Glutamatergic neuron (in vitro differentiated cells): ENCODE measurements at regions not wholly inside any gene's neighbourhood (a gene's known extent, or its start where the extent isn't known, plus 50 kb on each side); places are given as distances from the start of the nearest gene placed in this dataset.

Source experiments
- DNase-seq: peaks from one replicate; pipeline ENCODE4 v3.0.0; 2022
- H3K27ac Mint-ChIP-seq: one replicate; pipeline ENCODE4 v1.8.0; 2020; ENCODE audit warnings: mild to moderate bottlenecking, mixed read lengths, inconsistent platforms; ENCODE audit not compliant: unreplicated experiment
- H3K27me3 Mint-ChIP-seq: one replicate; pipeline ENCODE4 v1.8.0; 2020; ENCODE audit warnings: mild to moderate bottlenecking, moderate library complexity, mixed read lengths, inconsistent platforms; ENCODE audit not compliant: unreplicated experiment
- H3K36me3 Mint-ChIP-seq: one replicate; pipeline ENCODE4 v1.8.0; 2020; ENCODE audit warnings: mild to moderate bottlenecking, mixed read lengths, inconsistent platforms; ENCODE audit not compliant: unreplicated experiment
- H3K4me1 Mint-ChIP-seq: one replicate; pipeline ENCODE4 v1.8.0; 2020; ENCODE audit warnings: mild to moderate bottlenecking, low read depth, mixed read lengths, inconsistent platforms; ENCODE audit not compliant: unreplicated experiment
- H3K4me3 Mint-ChIP-seq: one replicate; pipeline ENCODE4 v1.8.0; 2020; ENCODE audit warnings: mild to moderate bottlenecking, mixed read lengths, inconsistent platforms; ENCODE audit not compliant: unreplicated experiment
- H3K9me3 Mint-ChIP-seq: one replicate; pipeline ENCODE4 v1.8.0; 2020; ENCODE audit warnings: mild to moderate bottlenecking, moderate library complexity, mixed read lengths, inconsistent platforms; ENCODE audit not compliant: unreplicated experiment
- TF ChIP-seq, protein P1 (sequence below): fragments of 200-600 bp; sonication (generic); IDR thresholded peaks from one replicate; pipeline ENCODE4 v1.5.0; 2021; ENCODE audit not compliant: partially characterized antibody, unreplicated experiment

- H3K4me3 Mint-ChIP-seq: no peak overlapping the region
- H3K27ac Mint-ChIP-seq: no peak overlapping the region
- no peak for DNase-seq
- no peaks in the 10 kb centered on the region for H3K27me3 Mint-ChIP-seq
- peaks cover 18% of the 10 kb centered on the region for H3K4me1 Mint-ChIP-seq
- TF ChIP-seq, protein P1, sequence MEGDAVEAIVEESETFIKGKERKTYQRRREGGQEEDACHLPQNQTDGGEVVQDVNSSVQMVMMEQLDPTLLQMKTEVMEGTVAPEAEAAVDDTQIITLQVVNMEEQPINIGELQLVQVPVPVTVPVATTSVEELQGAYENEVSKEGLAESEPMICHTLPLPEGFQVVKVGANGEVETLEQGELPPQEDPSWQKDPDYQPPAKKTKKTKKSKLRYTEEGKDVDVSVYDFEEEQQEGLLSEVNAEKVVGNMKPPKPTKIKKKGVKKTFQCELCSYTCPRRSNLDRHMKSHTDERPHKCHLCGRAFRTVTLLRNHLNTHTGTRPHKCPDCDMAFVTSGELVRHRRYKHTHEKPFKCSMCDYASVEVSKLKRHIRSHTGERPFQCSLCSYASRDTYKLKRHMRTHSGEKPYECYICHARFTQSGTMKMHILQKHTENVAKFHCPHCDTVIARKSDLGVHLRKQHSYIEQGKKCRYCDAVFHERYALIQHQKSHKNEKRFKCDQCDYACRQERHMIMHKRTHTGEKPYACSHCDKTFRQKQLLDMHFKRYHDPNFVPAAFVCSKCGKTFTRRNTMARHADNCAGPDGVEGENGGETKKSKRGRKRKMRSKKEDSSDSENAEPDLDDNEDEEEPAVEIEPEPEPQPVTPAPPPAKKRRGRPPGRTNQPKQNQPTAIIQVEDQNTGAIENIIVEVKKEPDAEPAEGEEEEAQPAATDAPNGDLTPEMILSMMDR: no peak
- H3K9me3 Mint-ChIP-seq: no peaks in the 10 kb centered on the region
- H3K36me3 Mint-ChIP-seq: no peaks in the 10 kb centered on the region
Measured at GRCh38 chr6:22451962-22452361, 117.4 kb upstream of the HDGFL1 start.

DNA sequence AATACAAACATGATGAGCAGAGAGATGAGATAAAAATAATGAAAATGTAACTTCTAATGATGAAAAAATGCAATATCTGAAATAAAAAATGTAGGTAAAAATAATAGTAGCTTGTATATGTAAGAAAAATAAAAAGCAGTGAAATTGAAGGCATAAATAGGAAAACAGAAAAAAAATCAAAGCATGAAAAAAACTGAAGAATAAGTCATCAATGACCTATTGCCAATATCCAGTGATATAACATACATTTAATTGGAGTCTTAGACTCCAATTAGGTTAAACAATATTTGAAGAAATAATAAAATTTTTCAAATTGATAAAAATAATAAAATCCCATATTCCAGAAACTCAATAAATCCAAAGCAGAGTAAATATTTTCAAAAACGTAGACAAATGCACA, 114.0 kb upstream of the HDGFL1 start:
- Mint-ChIP-seq H3K27ac (no peak overlapping the region), H3K9me3 (no peaks in the 10 kb centered on the region), H3K27me3 (no peaks in the 10 kb centered on the region), H3K36me3 (no peaks in the 10 kb centered on the region), H3K4me3 (no peak overlapping the region), H3K4me1 (peaks cover 3% of the 10 kb centered on the region)
- TF ChIP-seq, protein P1: no peak
- no peak for DNase-seq

DNA sequence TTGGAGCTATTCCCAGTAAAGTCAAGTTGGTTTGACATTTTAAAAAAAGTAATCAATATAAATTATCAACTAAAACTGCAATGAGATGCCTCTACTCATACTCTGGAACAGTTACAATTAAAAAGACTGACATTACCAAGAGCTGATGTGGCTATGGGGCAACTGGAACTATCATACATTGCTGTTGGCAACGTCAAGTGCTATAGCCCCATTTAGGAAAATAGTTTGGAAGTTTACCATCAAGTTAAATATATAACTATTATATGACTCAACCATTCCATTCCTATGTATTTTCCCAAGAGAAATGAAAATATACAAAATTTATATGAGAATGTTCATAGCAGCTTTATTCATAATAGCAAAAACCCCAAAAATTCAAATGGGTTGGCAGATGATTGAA, 111.4 kb upstream of the HDGFL1 start:
- Mint-ChIP-seq H3K36me3 (no peaks in the 10 kb centered on the region), H3K27me3 (no peaks in the 10 kb centered on the region), H3K4me1 (no peaks in the 10 kb centered on the region), H3K9me3 (no peaks in the 10 kb centered on the region), H3K27ac (no peak overlapping the region), H3K4me3 (no peak overlapping the region)
- TF ChIP-seq, protein P1: no peak
- no peak for DNase-seq

- TF ChIP-seq, protein P1: no peak
- no peak for DNase-seq
- no peaks in the 10 kb centered on the region for H3K9me3 Mint-ChIP-seq
- H3K4me1 Mint-ChIP-seq: no peaks in the 10 kb centered on the region
- H3K4me3 Mint-ChIP-seq: no peak overlapping the region
- peaks cover 2% of the 10 kb centered on the region for H3K27me3 Mint-ChIP-seq
- H3K27ac Mint-ChIP-seq: no peak overlapping the region
- no peaks in the 10 kb centered on the region for H3K36me3 Mint-ChIP-seq
Measured at GRCh38 chr6:22466665-22467245, 102.6 kb upstream of the HDGFL1 start.

GRCh38 chr6:22467645-22468044, 101.7 kb upstream of the HDGFL1 start:
- H3K4me1 Mint-ChIP-seq: no peaks in the 10 kb centered on the region
- H3K36me3 Mint-ChIP-seq: no peaks in the 10 kb centered on the region
- TF ChIP-seq, protein P1: no peak
- H3K27ac Mint-ChIP-seq: no peak overlapping the region
- no peak for DNase-seq
- H3K4me3 Mint-ChIP-seq: no peak overlapping the region
- H3K9me3 Mint-ChIP-seq: no peaks in the 10 kb centered on the region
- H3K27me3 Mint-ChIP-seq: peaks cover 2% of the 10 kb centered on the region
